ENCODE measurements at regions not wholly inside any gene's neighbourhood (a gene's known extent, or its start where the extent isn't known, plus 50 kb on each side); places are given as distances from the start of the nearest gene placed in this dataset.

- no peak for DNase-seq
Observed at GRCh38 chr9:105921057-105921726, 226.9 kb downstream of the TMEM38B start.

GRCh38 chr9:105928416-105928815 is 234.1 kb downstream of the TMEM38B start:
- peak; percentile 16 for DNase-seq

DNA sequence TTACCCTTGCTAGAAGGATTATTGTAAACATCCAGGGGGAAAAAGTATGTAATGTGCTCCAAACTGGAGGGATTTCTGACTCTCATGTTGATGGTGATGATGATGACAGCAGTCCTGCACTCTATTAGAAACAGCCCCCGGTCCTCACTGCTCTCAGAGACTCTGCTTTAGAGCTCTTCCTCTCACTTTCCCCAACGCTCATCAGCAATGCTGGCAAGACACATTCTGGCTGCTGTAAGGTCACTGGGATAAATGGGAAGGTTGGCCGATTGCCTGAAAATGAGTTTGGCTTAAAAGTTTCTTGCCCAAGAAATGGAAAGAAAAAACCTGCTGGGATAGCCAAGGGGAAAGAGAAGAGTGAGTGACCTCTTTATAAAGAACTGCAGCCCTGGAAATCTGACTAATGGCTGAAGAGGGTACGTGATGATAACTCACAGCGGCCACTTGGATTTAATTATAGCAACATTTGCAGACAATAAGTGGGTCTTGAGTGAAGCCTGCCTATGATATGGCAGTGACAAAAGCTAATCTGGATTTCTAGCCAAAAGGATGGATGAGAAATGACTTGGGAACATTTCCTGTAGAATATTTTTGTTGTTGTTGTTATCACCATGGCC is 235.8 kb downstream of the TMEM38B start:
- DNase-seq, result peak; percentile 76

DNA sequence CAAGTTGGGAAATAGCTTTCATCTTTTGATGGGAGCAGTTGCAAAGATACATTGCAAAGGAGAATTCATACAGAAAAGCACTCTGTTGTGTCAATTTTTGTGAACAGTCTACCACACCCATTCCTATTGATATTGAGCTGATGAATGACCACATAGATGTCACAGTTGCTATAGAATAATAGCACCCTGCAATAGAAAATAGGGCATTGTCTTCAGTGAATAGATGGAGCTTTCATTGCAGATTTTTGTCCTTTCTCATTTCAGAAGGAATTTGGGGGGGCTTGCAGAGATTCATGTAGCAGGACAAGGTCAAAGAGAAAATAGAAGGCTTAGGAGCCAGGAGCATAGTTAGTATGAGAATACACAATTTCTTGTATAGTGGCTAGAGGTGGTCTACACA is 237.9 kb downstream of the TMEM38B start:
- no peak for DNase-seq

- DNase-seq, result no peak
Observed at GRCh38 chr9:105950448-105950847, 256.1 kb downstream of the TMEM38B start.

GRCh38 chr9:105950894-105951293 is 256.6 kb downstream of the TMEM38B start:
- DNase-seq, result no peak

GRCh38 chr9:105954517-105954916 is 260.2 kb downstream of the TMEM38B start:
- DNase-seq, result no peak

DNA sequence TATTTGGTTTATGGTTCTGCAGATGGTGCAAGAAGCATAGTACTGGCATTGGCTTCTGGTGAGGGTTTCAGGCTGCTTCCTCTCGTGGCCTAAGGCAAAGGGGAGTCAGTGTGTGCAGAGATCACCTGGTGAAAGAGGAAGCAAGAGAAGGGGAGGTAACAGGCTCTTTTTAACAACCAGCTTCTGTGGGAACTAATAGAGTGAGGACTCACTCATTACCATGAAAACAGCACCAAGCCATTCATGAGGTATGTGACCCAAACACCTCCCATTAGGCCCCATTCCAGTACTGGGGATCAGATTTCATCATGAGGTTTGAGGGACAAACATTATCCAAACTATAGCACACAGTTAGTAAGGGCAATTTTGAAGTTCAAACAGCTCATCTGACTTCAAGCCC is 263.5 kb downstream of the TMEM38B start:
- no peak for DNase-seq

- no peak for DNase-seq
Observed at GRCh38 chr9:105958587-105958986, 264.2 kb downstream of the TMEM38B start.

- peak; percentile 20 for DNase-seq
Observed at GRCh38 chr9:105959531-105959930, 265.2 kb downstream of the TMEM38B start.

GRCh38 chr9:105963343-105964099 is 269.2 kb downstream of the TMEM38B start:
- DNase-seq, result peak; percentile 51

GRCh38 chr9:105964156-105964555 is 269.8 kb downstream of the TMEM38B start:
- DNase-seq, result no peak

DNA sequence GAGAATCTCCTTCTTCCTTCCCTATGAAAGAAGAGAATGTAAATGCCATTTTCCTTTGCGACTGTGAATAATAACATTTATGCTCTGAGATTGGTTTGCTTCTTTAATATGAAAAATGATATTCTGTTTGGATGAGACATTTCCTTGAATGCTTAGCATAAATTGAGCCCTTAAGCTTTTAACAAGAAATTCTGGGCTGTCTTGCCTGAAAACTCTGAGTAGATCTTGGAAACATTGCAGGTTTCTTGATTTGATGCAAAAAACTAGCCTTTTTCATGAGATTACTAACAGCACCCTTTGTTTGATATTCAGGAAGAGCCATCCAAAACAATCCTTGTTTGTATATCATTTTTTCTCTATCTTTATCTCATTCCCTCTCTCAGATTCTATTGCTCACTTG is 272.5 kb downstream of the TMEM38B start:
- DNase-seq, result peak; percentile 28

- DNase-seq, result no peak
Observed at GRCh38 chr9:105967248-105967647, 272.9 kb downstream of the TMEM38B start.

DNA sequence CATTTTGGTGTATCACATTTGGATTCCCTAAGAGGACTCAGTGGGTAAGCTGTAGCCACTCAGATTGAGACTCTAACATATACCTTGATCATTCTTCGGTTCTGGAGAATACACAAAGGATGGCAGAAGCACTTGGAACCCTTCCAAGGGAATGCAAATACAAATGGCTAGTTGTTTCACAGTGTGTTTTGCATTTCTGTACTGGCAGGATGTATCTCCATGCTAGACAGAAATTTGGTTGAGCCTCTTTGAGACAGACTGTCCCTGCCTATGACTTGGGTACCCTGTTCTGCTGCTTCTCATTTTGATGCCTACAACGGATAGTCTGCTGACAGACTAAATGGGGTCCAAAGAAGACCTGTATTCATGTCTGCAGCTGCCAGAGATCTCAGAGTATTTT is 273.5 kb downstream of the TMEM38B start:
- no peak for DNase-seq

DNA sequence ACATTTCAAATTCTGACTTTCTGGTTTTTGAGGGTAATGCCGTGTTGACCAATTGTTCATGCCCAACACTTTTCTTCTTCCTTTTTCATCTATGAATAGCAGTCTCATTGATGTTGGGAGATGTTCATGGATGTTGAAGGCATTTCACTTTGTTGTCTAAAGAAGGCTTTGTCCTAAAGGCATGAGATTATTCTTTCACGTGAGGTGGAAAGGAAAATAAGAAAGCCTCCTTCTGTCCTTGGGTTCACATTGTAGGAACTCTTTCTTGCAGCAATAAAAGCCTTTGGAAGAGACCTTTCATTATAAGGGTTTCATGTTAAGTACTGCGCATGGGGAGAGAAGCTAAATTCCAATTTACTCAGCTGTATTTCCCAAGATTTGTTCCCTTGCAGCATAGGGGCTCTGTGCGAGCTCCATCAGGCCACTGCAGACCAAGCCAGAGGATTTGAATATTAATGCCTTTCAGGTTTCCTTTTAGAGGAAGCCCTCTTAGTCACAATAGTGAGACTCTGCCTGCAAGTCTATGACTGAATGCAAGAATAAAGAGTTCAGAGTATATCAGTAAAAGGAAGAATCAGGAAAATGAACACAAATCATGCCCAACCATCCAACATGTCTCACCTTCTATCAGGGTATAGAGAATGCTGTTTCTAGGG is 274.6 kb downstream of the TMEM38B start:
- DNase-seq, result no peak

DNA sequence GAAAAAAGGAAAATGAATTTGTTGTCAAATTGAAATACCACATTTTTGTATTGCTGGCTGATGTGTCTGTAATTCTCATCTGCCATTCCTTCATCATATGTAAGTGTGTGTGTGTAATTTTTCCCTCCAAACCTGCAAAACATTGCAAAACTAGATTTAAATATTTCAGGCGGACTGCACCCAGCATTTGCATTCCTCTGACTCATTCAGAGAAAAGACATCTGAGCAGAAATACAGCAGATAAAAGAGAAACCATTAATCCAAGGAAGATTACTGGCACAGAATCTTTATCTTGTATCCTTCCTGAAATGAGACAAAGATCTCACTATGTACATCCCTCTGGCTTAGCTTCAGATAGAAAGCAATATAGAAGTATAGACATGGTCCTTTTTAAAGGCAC is 275.3 kb downstream of the TMEM38B start:
- peak; percentile 63 for DNase-seq

DNA sequence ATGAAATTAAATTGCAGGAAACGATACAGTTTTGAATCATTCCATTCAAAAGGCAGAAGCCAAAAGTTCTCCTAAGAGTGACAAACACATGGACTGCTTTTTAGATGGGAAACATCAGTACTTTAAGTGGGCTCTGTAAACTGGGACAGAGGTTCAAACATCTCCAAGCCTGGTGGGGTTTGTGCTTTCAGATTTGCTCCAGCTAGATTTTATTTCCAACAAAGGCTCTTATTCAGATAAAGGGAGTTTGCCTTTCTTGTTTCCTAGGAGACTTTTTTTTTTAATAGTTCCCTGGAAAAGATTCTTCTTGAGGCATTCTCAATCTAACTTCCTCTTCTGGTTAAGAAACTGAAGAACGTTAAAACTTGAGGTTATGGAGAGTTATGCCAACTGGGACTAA is 277.6 kb downstream of the TMEM38B start:
- peak; percentile 63 for DNase-seq

- no peak for DNase-seq
Observed at GRCh38 chr9:105972466-105973204, 278.3 kb downstream of the TMEM38B start.

DNA sequence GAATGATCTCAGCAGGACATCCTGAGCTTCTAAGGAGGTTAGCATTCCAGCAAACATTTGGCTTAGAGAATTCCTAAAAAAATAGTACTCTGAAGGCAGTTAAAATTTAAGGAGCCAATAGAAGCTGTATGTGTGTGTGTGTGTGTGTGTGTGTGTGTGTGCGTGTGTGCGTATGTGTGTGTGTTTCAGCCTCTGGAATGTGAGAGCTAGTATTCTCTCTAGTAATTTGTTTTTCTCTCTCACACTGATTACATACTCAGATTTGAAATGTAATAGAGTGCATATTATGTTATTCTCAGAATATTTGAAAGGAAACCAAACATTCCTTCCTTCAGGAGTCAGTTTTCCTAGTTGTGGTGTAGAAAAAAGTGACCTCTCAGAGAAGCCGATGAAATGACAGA is 279.6 kb downstream of the TMEM38B start:
- DNase-seq, result peak; percentile 84

GRCh38 chr9:105975886-105976645 is 281.7 kb downstream of the TMEM38B start:
- DNase-seq, result peak; percentile 84

DNA sequence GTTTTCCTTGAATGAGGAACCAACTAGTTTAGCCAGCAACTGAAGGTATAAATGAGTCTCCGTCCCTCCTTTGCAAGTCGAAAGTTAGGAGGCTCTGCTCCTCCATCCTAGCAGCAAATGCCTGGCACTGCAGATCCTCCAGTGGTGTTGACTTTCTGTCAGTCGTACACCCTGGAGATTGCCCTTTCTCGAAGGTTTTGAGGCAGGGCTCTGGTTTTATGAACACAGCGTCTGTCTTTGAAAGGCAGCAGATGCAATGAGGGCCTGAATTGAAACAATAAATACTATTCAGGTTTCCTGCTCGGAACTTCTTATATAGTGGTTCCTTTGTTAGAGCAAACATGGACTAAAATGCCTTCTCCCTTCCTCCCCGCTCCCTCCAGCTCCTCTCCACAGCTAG is 284.0 kb downstream of the TMEM38B start:
- no peak for DNase-seq

Data from skin of body (tissue), 1 donor.